OCI-LY1 (cell line): ENCODE measurements at regions not wholly inside any gene's neighbourhood (a gene's known extent, or its start where the extent isn't known, plus 50 kb on each side); places are given as distances from the start of the nearest gene placed in this dataset.

ENCODE experiments used
- H2AFZ ChIP-seq: fragments of 200-600 bp; sonication (generic), shearing (Covaris generic); 2 replicates; pipeline ENCODE4 v1.6.0; 2014; ENCODE audit warnings: antibody characterized with exemption, mild to moderate bottlenecking, low read length
- H3F3A ChIP-seq: fragments of 200-600 bp; sonication (generic), shearing (Covaris generic); 2 replicates; pipeline ENCODE4 v1.6.0; 2014; ENCODE audit warnings: mild to moderate bottlenecking, antibody characterized with exemption, low read length, moderate library complexity; ENCODE audit not compliant: insufficient read depth
- H3K27ac ChIP-seq: fragments of 200-600 bp; sonication (generic); 2 replicates; pipeline ENCODE4 v1.5.1; 2014; ENCODE audit warnings: low read length, mixed run types, mild to moderate bottlenecking, low read depth; ENCODE audit not compliant: poor library complexity, severe bottlenecking
- H3K27me3 ChIP-seq: fragments of 200-600 bp; sonication (generic); 2 replicates; pipeline ENCODE4 v1.6.0; 2014; ENCODE audit warnings: antibody characterized with exemption, mild to moderate bottlenecking, low read length, moderate library complexity; ENCODE audit not compliant: insufficient read depth
- H3K36me3 ChIP-seq: fragments of 200-600 bp; sonication (generic); 2 replicates; pipeline ENCODE4 v1.6.1; 2014; ENCODE audit warnings: mild to moderate bottlenecking, antibody characterized with exemption, low read length, moderate library complexity, mixed read lengths; ENCODE audit not compliant: insufficient read depth
- H3K4me1 ChIP-seq: fragments of 200-600 bp; sonication (generic); 2 replicates; pipeline ENCODE4 v1.5.1; 2014; ENCODE audit warnings: mild to moderate bottlenecking, low read length, moderate library complexity; ENCODE audit not compliant: insufficient read depth, severe bottlenecking
- H3K4me2 ChIP-seq: fragments of 200-600 bp; sonication (generic), shearing (Covaris generic); 2 replicates; pipeline ENCODE4 v1.6.1; 2014; ENCODE audit warnings: low read length
- H3K4me3 ChIP-seq: fragments of 200-600 bp; sonication (generic); 2 replicates; pipeline ENCODE4 v1.5.1; 2014; ENCODE audit warnings: low read length, low read depth, mild to moderate bottlenecking, mixed read lengths; ENCODE audit not compliant: poor library complexity, severe bottlenecking
- H3K79me2 ChIP-seq: fragments of 200-600 bp; shearing (Covaris generic); 2 replicates; pipeline ENCODE4 v1.6.1; 2016; ENCODE audit warnings: mixed run types, low read length, mixed read lengths; ENCODE audit not compliant: insufficient read depth
- H3K9ac ChIP-seq: fragments of 200-600 bp; sonication (generic), shearing (Covaris generic); 2 replicates; pipeline ENCODE4 v1.6.1; 2014; ENCODE audit warnings: mild to moderate bottlenecking, low read length, mixed read lengths
- H3K9me2 ChIP-seq: fragments of 200-600 bp; sonication (generic), shearing (Covaris generic); 2 replicates; pipeline ENCODE4 v1.6.1; 2014; ENCODE audit warnings: low read depth, mild to moderate bottlenecking, low read length, mixed read lengths
- H3K9me3 ChIP-seq: fragments of 200-600 bp; shearing (Covaris generic); 2 replicates; pipeline ENCODE4 v1.6.1; 2014; ENCODE audit warnings: low read length, mixed read lengths
- H4K20me1 ChIP-seq: fragments of 200-600 bp; sonication (generic), shearing (Covaris generic); 2 replicates; pipeline ENCODE4 v1.6.0; 2016; ENCODE audit warnings: mild to moderate bottlenecking, low read length; ENCODE audit not compliant: insufficient read depth
- EZH2 ChIP-seq: fragments of 200-600 bp; sonication (generic), shearing (Covaris generic); IDR thresholded peaks from 2 replicates; pipeline ENCODE4 v1.8.0; 2017; ENCODE audit warnings: borderline replicate concordance, mixed run types, mild to moderate bottlenecking, antibody characterized with exemption, low read length, moderate library complexity, mixed read lengths
- TF ChIP-seq, protein P1 (sequence below): fragments of 200-600 bp; sonication (generic), shearing (Covaris generic); IDR thresholded peaks from 2 replicates; pipeline ENCODE4 v1.5.1; 2017; ENCODE audit warnings: mild to moderate bottlenecking, antibody characterized with exemption, low read length, moderate library complexity, mixed read lengths

DNA sequence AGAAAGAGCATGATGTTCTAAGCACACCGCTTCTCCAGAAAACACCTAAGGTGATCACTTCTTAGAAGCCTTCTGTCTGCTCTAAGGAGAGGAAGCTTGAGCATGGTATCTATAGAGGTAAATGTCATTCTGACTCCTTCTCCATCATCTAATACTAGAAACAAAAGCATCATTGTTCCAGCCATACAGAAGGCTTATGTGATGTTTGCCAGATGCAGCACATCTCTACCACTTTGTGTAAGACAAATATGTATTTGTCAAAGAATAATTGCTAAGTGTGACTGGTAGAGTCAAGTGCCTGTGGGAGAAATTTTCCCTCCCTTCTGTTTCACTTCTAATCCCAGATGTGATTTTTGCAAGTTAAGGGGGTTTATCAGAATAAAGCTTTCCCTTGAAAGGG, 217.1 kb downstream of the HS3ST3A1 start:
- Histone ChIP-seq H3K4me3 (no peak overlapping the region), H3K27ac (no peak overlapping the region), H3K9me2 (no peaks in the 10 kb centered on the region), H3K27me3 (no peaks in the 10 kb centered on the region), H3K9me3 (no peaks in the 10 kb centered on the region), H4K20me1 (no peaks in the 10 kb centered on the region), H2AFZ (no peak overlapping the region), H3K79me2 (no peaks in the 10 kb centered on the region), H3K4me1 (no peaks in the 10 kb centered on the region), H3F3A (no peaks in the 10 kb centered on the region), H3K9ac (no peak overlapping the region), H3K4me2 (no peak overlapping the region), H3K36me3 (no peaks in the 10 kb centered on the region)
- TF ChIP-seq, protein P1, sequence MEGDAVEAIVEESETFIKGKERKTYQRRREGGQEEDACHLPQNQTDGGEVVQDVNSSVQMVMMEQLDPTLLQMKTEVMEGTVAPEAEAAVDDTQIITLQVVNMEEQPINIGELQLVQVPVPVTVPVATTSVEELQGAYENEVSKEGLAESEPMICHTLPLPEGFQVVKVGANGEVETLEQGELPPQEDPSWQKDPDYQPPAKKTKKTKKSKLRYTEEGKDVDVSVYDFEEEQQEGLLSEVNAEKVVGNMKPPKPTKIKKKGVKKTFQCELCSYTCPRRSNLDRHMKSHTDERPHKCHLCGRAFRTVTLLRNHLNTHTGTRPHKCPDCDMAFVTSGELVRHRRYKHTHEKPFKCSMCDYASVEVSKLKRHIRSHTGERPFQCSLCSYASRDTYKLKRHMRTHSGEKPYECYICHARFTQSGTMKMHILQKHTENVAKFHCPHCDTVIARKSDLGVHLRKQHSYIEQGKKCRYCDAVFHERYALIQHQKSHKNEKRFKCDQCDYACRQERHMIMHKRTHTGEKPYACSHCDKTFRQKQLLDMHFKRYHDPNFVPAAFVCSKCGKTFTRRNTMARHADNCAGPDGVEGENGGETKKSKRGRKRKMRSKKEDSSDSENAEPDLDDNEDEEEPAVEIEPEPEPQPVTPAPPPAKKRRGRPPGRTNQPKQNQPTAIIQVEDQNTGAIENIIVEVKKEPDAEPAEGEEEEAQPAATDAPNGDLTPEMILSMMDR, result no peak
- TF ChIP-seq EZH2, result no peak

DNA sequence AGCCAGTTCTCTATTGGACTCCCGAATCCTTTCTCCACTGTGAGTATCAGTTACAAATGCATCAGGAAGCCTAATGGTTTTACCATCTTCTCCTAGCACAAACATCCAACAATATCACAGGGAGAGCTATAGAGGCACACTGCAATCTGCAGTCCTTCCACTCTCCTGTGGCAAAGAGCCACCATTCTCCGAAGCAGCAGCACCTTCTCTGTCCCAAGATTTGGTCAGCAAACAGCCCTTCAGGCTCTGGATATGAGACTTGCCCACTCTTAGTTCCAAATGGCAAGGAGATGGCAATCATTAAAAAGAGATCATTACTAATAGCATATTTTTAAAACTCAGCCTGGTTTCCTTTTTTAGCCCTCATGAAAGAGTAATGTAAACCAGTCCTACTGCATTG, 223.4 kb downstream of the HS3ST3A1 start:
- H3K4me2 ChIP-seq, result no peak overlapping the region
- H3K4me3 ChIP-seq, result no peak overlapping the region
- H2AFZ ChIP-seq, result no peak overlapping the region

DNA sequence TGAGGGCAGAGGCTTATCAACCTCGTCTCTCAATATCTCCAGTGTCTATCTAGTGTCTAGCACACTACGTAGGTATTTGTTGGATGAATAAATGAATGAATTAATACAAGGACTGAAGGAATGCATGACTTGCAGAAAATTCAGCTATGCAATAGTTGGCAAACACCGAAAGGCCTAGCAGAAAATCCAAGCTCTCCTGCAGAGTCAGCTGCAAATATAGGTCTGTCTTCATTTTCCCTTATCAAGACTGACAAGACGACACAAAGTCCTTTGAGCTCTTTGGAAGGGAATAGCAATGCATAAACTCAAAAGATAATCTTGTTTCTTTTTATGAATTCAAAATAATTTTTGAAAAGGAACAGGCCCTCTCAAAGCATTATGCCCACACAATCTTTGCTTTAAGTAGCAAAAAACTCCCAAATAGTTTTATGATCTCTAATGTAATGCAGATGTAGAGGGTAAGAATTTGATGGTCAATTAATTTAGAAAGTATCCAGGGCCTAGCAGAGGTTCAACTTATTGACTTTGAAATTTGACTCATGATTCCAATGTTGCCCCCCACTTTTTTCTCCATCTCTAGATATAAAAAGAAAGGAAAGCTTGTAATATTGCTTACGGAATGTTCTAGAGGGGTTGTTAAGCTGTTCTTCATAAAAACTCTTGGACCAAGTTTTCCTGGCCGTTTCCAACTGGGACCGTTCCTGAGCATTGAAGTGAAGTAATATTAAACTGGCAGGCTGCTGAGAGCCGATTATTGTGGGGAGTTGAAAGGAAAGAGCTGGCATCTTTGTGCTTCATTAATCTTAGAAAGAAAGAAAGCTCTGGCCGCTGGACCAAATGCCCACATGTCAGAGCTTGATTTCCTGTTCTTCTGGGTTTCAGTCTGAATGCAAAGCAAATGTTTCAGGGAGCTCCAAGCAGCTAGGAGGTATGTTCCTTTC, 227.3 kb downstream of the HS3ST3A1 start:
- H3F3A ChIP-seq, result no peaks in the 10 kb centered on the region
- H3K79me2 ChIP-seq, result no peaks in the 10 kb centered on the region
- no peaks in the 10 kb centered on the region for H3K9me3 ChIP-seq
- no peak overlapping the region for H3K27ac ChIP-seq
- no peak overlapping the region for H2AFZ ChIP-seq
- no peaks in the 10 kb centered on the region for H4K20me1 ChIP-seq
- no peak overlapping the region for H3K4me3 ChIP-seq
- H3K9me2 ChIP-seq, result no peaks in the 10 kb centered on the region
- H3K4me2 ChIP-seq, result no peak overlapping the region
- no peak overlapping the region for H3K9ac ChIP-seq
- H3K27me3 ChIP-seq, result no peaks in the 10 kb centered on the region
- no peaks in the 10 kb centered on the region for H3K4me1 ChIP-seq
- H3K36me3 ChIP-seq, result no peaks in the 10 kb centered on the region
- TF ChIP-seq, protein P1, result no peak
- no peak for TF ChIP-seq EZH2

More for the DNA sequence above, 223.4 kb downstream of the HS3ST3A1 start:
- H3K79me2 ChIP-seq, result no peaks in the 10 kb centered on the region
- no peaks in the 10 kb centered on the region for H4K20me1 ChIP-seq
- no peaks in the 10 kb centered on the region for H3K27me3 ChIP-seq
- H3K9me2 ChIP-seq, result no peaks in the 10 kb centered on the region
- H3K27ac ChIP-seq, result no peak overlapping the region
- H3K9ac ChIP-seq, result no peak overlapping the region
- no peaks in the 10 kb centered on the region for H3K9me3 ChIP-seq
- no peaks in the 10 kb centered on the region for H3K36me3 ChIP-seq
- TF ChIP-seq, protein P1, result no peak
- TF ChIP-seq EZH2, result no peak
- no peaks in the 10 kb centered on the region for H3K4me1 ChIP-seq
- no peaks in the 10 kb centered on the region for H3F3A ChIP-seq
